ENCODE measurements at regions not wholly inside any gene's neighbourhood (a gene's known extent, or its start where the extent isn't known, plus 50 kb on each side); places are given as distances from the start of the nearest gene placed in this dataset.

GRCh38 chr7:41830271-41830670 lies 127.4 kb upstream of the INHBA start:
- no peak overlapping the region for H3K27ac Mint-ChIP-seq
- H3K4me1 ChIP-seq (ENCODE audit: insufficient read depth, low read length) = no peaks in the 10 kb centered on the region
- ChIA-PET CTCF (no interaction called here), POLR2A (no interaction called here)
- H3K4me3 Mint-ChIP-seq = no peak overlapping the region
- no peak overlapping the region for H3K4me3 ChIP-seq (ENCODE audit: low read length)
- H3K27me3 Mint-ChIP-seq = no peaks in the 10 kb centered on the region
- no peak for TF ChIP-seq CTCF (IDR thresholded peaks at IDR 0.05)
- H3K27me3 ChIP-seq (ENCODE audit: control insufficient read depth in 1 of 2, insufficient read depth in 2 of 2, low read length in 2 of 2) = no peaks in the 10 kb centered on the region
- intact Hi-C loops (cut with DNase I, micrococcal nuclease) = no loop called here
- no peaks in the 10 kb centered on the region for H3K36me3 Mint-ChIP-seq (ENCODE audit: low read depth)
- no peaks in the 10 kb centered on the region for H3K36me3 ChIP-seq (ENCODE audit: insufficient read depth, low read length)
- H3K27ac ChIP-seq (ENCODE audit: low read depth in 1 of 2, low read length in 2 of 2) = no peak overlapping the region
- no peaks in the 10 kb centered on the region for H3K4me1 Mint-ChIP-seq (ENCODE audit: low read depth)
- no peak for ATAC-seq (ENCODE audit: poor library complexity)
- H3K9me3 Mint-ChIP-seq = peaks cover 9% of the 10 kb centered on the region
- H3K9me3 ChIP-seq (ENCODE audit: control insufficient read depth in 1 of 2, insufficient read depth in 1 of 2, low read length in 2 of 2) = no peaks in the 10 kb centered on the region
- no peak for DNase-seq

DNA sequence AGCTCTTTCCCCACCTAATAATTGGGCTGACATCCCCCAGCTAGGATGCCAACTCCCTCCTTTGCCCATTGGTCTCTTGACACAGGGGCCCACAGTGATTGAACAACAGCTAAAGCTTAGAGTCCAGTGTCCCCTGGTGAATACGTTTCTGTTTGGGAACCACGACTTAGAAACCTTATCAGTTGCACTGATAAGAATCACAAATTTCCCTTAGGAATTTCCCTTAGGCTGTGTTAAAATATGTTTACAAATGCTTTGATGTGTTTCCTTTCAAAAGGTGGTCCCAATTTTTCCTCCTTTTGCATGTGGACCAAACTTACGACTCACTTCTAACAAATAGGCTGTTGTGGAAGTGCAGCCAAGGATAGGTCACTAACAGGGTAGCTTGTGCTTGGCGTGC lies 126.0 kb upstream of the INHBA start:
- Mint-ChIP-seq H3K9me3 (peaks cover 9% of the 10 kb centered on the region), H3K27me3 (peaks cover 4% of the 10 kb centered on the region), H3K4me3 (no peak overlapping the region), H3K36me3 (ENCODE audit: low read depth) (no peaks in the 10 kb centered on the region), H3K4me1 (ENCODE audit: low read depth) (no peaks in the 10 kb centered on the region), H3K27ac (no peak overlapping the region)
- no peaks in the 10 kb centered on the region for H3K4me1 ChIP-seq (ENCODE audit: insufficient read depth, low read length)
- H3K9me3 ChIP-seq (ENCODE audit: control insufficient read depth in 1 of 2, insufficient read depth in 1 of 2, low read length in 2 of 2) = no peaks in the 10 kb centered on the region
- intact Hi-C loops (cut with DNase I, micrococcal nuclease) = no loop called here
- TF ChIP-seq CTCF (IDR thresholded peaks at IDR 0.05) = no peak
- DNase-seq (no peak), ATAC-seq (ENCODE audit: poor library complexity) (no peak)
- H3K27me3 ChIP-seq (ENCODE audit: control insufficient read depth in 1 of 2, insufficient read depth in 2 of 2, low read length in 2 of 2) = no peaks in the 10 kb centered on the region
- H3K36me3 ChIP-seq (ENCODE audit: insufficient read depth, low read length) = no peaks in the 10 kb centered on the region
- H3K27ac ChIP-seq (ENCODE audit: low read depth in 1 of 2, low read length in 2 of 2) = no peak overlapping the region
- ChIA-PET CTCF (no interaction called here), POLR2A (no interaction called here)
- H3K4me3 ChIP-seq (ENCODE audit: low read length) = no peak overlapping the region

- ATAC-seq (ENCODE audit: poor library complexity) = no peak
- no peak overlapping the region for H3K4me3 Mint-ChIP-seq
- CTCF ChIA-PET = no interaction called here
Observed at GRCh38 chr7:41826641-41827040, 123.8 kb upstream of the INHBA start.

More at GRCh38 chr7:41826641-41827040, 123.8 kb upstream of the INHBA start:
- intact Hi-C loops (cut with DNase I, micrococcal nuclease) = no loop called here
- POLR2A ChIA-PET = no interaction called here
- H3K4me1 Mint-ChIP-seq (ENCODE audit: low read depth) = no peaks in the 10 kb centered on the region
- no peaks in the 10 kb centered on the region for H3K36me3 ChIP-seq (ENCODE audit: insufficient read depth, low read length)
- no peak overlapping the region for H3K27ac ChIP-seq (ENCODE audit: low read depth in 1 of 2, low read length in 2 of 2)
- peaks cover 10% of the 10 kb centered on the region for H3K27me3 Mint-ChIP-seq
- no peaks in the 10 kb centered on the region for H3K27me3 ChIP-seq (ENCODE audit: control insufficient read depth in 1 of 2, insufficient read depth in 2 of 2, low read length in 2 of 2)
- H3K27ac Mint-ChIP-seq = no peak overlapping the region
- no peaks in the 10 kb centered on the region for H3K36me3 Mint-ChIP-seq (ENCODE audit: low read depth)
- DNase-seq = no peak
- no peak overlapping the region for H3K4me3 ChIP-seq (ENCODE audit: low read length)
- no peaks in the 10 kb centered on the region for H3K9me3 ChIP-seq (ENCODE audit: control insufficient read depth in 1 of 2, insufficient read depth in 1 of 2, low read length in 2 of 2)
- H3K4me1 ChIP-seq (ENCODE audit: insufficient read depth, low read length) = no peaks in the 10 kb centered on the region
- H3K9me3 Mint-ChIP-seq = peaks cover 5% of the 10 kb centered on the region
- TF ChIP-seq CTCF (IDR thresholded peaks at IDR 0.05) = no peak
